Breast epithelium (tissue), 4 donors: ENCODE measurements at regions not wholly inside any gene's neighbourhood (a gene's known extent, or its start where the extent isn't known, plus 50 kb on each side); places are given as distances from the start of the nearest gene placed in this dataset.

Experiments
- DNase-seq, 2 donors: peaks; one replicate each; pipeline ENCODE4 v3.0.0-alpha.2; 2019; ENCODE audit warnings: low spot score in 2 of 2
- H3K27ac ChIP-seq, 2 donors: fragments of 200-600 bp; sonication (generic) in 1 of 2; one replicate each; pipeline ENCODE4 v1.5.1; 2016 to 2019; ENCODE audit warnings: mild to moderate bottlenecking in 1 of 2
- H3K27me3 ChIP-seq, 2 donors: fragments of 200-600 bp; sonication (generic) in 1 of 2; one replicate each; pipeline versions ENCODE4 v1.5.1 to v1.6.0; 2017 to 2019; ENCODE audit warnings: control low read depth in 1 of 2, mild to moderate bottlenecking in 1 of 2
- H3K36me3 ChIP-seq: fragments of 200-600 bp; one replicate; pipeline ENCODE4 v1.5.1; 2019
- H3K4me1 ChIP-seq, 2 donors: fragments of 200-600 bp; sonication (generic); one replicate each; pipeline ENCODE4 v1.5.1; 2016 to 2019; ENCODE audit warnings: control low read depth in 1 of 2
- H3K4me3 ChIP-seq, 3 donors: fragments of 200-600 bp; sonication (generic); 1 replicate in 2 of 3; 2 replicates in 1 of 3; pipeline ENCODE4 v1.5.1; 2016 to 2019; ENCODE audit warnings: mild to moderate bottlenecking in 3 of 3, moderate library complexity in 2 of 3
- H3K9me3 ChIP-seq, 2 donors: fragments of 200-600 bp; sonication (generic) in 1 of 2; one replicate each; pipeline ENCODE4 v1.5.1; 2016 to 2019; ENCODE audit warnings: control low read depth in 1 of 2
- CTCF ChIP-seq, 3 donors: fragments of 450-650 bp; IDR thresholded peaks; one replicate each; pipeline ENCODE4 v1.5.1; 2016 to 2017; ENCODE audit warnings: antibody characterized with exemption in 3 of 3, mild to moderate bottlenecking in 3 of 3, moderate library complexity in 3 of 3
- POLR2A ChIP-seq: fragments of 450-650 bp; IDR thresholded peaks from one replicate; pipeline ENCODE4 v1.6.1; 2016; ENCODE audit warnings: antibody characterized with exemption, mild to moderate bottlenecking, moderate library complexity
- POLR2AphosphoS5 ChIP-seq, 3 donors: sonication (generic); formaldehyde crosslinking; IDR thresholded peaks; one replicate each; pipeline ENCODE4 v1.6.1; 2017; ENCODE audit warnings: antibody characterized with exemption in 3 of 3
- intact Hi-C: fragments of 100-400 bp; cut with DNase I; formaldehyde crosslinking; loops from one replicate; pipeline ENCODE4 v1.15.1; 2023; ENCODE audit warnings: low total_unique reads

- DNase-seq, result no peak
- H3K4me3 ChIP-seq, result no peak overlapping the region
- H3K4me1 ChIP-seq, result no peaks in the 10 kb centered on the region
- no peak overlapping the region for H3K27ac ChIP-seq
- no peaks in the 10 kb centered on the region for H3K9me3 ChIP-seq
- TF ChIP-seq CTCF (IDR thresholded peaks at IDR 0.05), result no peak
- no peak for TF ChIP-seq POLR2A
- TF ChIP-seq POLR2AphosphoS5 (IDR thresholded peaks at IDR 0.05), result no peak
- intact Hi-C loops, result no loop called here
- no peaks in the 10 kb centered on the region for H3K27me3 ChIP-seq
- no peaks in the 10 kb centered on the region for H3K36me3 ChIP-seq
Measured at GRCh38 chr9:75797085-75797580, 93.3 kb upstream of the PCSK5 start.

DNA sequence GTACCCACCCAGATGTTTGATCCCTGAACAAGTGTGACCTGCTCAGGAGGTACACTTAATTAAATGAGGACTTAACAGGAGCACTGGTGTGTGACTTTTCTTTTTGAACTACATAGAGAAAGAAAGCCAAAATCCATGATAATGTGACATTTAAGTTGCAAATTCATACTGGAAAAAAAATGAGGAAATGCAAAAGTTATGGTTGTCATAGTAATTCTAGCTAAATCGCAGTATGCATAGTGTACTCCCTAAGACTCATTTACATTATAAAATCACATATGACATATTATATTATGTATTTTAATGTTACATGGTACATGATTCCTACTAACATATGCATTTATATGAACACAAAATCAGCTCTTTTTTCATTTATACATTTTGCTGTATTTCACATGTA lies 92.0 kb upstream of the PCSK5 start:
- TF ChIP-seq POLR2AphosphoS5 (IDR thresholded peaks at IDR 0.05) (no peak), CTCF (IDR thresholded peaks at IDR 0.05) (no peak), POLR2A (no peak)
- no peaks in the 10 kb centered on the region for H3K9me3 ChIP-seq
- intact Hi-C loops, result no loop called here
- H3K4me1 ChIP-seq, result no peaks in the 10 kb centered on the region
- DNase-seq, result no peak
- no peak overlapping the region for H3K27ac ChIP-seq
- no peaks in the 10 kb centered on the region for H3K27me3 ChIP-seq
- H3K4me3 ChIP-seq, result no peak overlapping the region
- no peaks in the 10 kb centered on the region for H3K36me3 ChIP-seq

GRCh38 chr9:75803130-75803529 lies 87.3 kb upstream of the PCSK5 start:
- H3K36me3 ChIP-seq, result no peaks in the 10 kb centered on the region
- intact Hi-C loops, result no loop called here
- H3K9me3 ChIP-seq, result no peaks in the 10 kb centered on the region
- DNase-seq, result no peak
- H3K4me3 ChIP-seq, result no peak overlapping the region
- H3K4me1 ChIP-seq, result no peaks in the 10 kb centered on the region
- TF ChIP-seq CTCF (IDR thresholded peaks at IDR 0.05) (no peak), POLR2A (no peak), POLR2AphosphoS5 (IDR thresholded peaks at IDR 0.05) (no peak)
- no peaks in the 10 kb centered on the region for H3K27me3 ChIP-seq
- H3K27ac ChIP-seq, result no peak overlapping the region

DNA sequence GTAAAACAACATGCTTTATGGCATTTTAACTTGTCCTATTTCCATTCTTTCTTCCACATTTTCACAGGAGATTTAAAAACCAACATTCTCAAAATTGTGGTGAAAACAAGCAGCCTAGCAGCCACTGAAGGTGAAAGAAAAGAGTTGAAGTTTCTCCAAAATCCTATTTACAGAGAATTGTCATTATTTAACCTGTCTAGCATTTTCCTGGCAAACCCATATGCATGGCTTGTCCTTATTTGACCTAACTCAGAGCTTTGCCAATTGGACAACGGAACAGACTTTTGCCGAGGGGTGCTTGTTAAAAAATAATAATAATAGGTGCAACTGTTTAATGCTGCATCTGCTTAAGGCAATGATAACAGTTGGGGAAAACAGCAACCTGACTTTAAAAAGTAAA lies 80.4 kb upstream of the PCSK5 start:
- intact Hi-C loops, result no loop called here
- no peak for DNase-seq
- no peaks in the 10 kb centered on the region for H3K4me1 ChIP-seq
- H3K36me3 ChIP-seq, result no peaks in the 10 kb centered on the region
- peaks cover 0 to 31% of the 10 kb centered on the region in 2 donors for H3K9me3 ChIP-seq
- no peak overlapping the region for H3K4me3 ChIP-seq
- no peaks in the 10 kb centered on the region for H3K27me3 ChIP-seq
- TF ChIP-seq CTCF (IDR thresholded peaks at IDR 0.05) (no peak), POLR2A (no peak), POLR2AphosphoS5 (IDR thresholded peaks at IDR 0.05) (no peak)
- H3K27ac ChIP-seq, result no peak overlapping the region

- no peak overlapping the region for H3K4me3 ChIP-seq
- H3K4me1 ChIP-seq, result no peaks in the 10 kb centered on the region
- TF ChIP-seq CTCF (IDR thresholded peaks at IDR 0.05) (no peak), POLR2A (no peak), POLR2AphosphoS5 (IDR thresholded peaks at IDR 0.05) (no peak)
- no peak overlapping the region for H3K27ac ChIP-seq
- no peak for DNase-seq
- H3K9me3 ChIP-seq, result peaks cover 0 to 40% of the 10 kb centered on the region in 2 donors
- H3K36me3 ChIP-seq, result no peaks in the 10 kb centered on the region
- intact Hi-C loops, result no loop called here
- no peaks in the 10 kb centered on the region for H3K27me3 ChIP-seq
Measured at GRCh38 chr9:75811692-75812091, 78.8 kb upstream of the PCSK5 start.
